Upper lobe of left lung (tissue), 4 donors: ENCODE measurements at regions not wholly inside any gene's neighbourhood (a gene's known extent, or its start where the extent isn't known, plus 50 kb on each side); places are given as distances from the start of the nearest gene placed in this dataset.

Source experiments
- CTCF ChIP-seq, 6 experiments: fragments of 450-650 bp in 4 of 6; fragments of 200-600 bp in 2 of 6; sonication (generic) in 2 of 6; IDR thresholded peaks; one replicate each; pipeline ENCODE4 v1.5.1; 2016 to 2019; ENCODE audit warnings: antibody characterized with exemption in 6 of 6
- EP300 ChIP-seq, 4 donors: sonication (generic); formaldehyde crosslinking; IDR thresholded peaks; one replicate each; pipeline ENCODE4 v1.5.1; 2017; ENCODE audit warnings: antibody characterized with exemption in 4 of 4, control low read depth in 2 of 4
- POLR2A ChIP-seq, 4 donors: fragments of 450-650 bp; IDR thresholded peaks; one replicate each; pipeline ENCODE4 v1.5.1; 2016 to 2017; ENCODE audit warnings: antibody characterized with exemption in 4 of 4, mild to moderate bottlenecking in 2 of 4
- POLR2AphosphoS5 ChIP-seq, 2 donors: sonication (generic); formaldehyde crosslinking; IDR thresholded peaks; one replicate each; pipeline ENCODE4 v1.5.1; 2017; ENCODE audit warnings: antibody characterized with exemption in 2 of 2

GRCh38 chr9:31255211-31255610, 1129.2 kb upstream of the ACO1 start:
- TF ChIP-seq POLR2A (IDR thresholded peaks at IDR 0.05) (no peak), CTCF (IDR thresholded peaks at IDR 0.05) (no peak), POLR2AphosphoS5 (IDR thresholded peaks at IDR 0.05) (no peak), EP300 (IDR thresholded peaks at IDR 0.05) (no peak)
